Cardiac septum (tissue), 1 donor: ENCODE measurements at regions not wholly inside any gene's neighbourhood (a gene's known extent, or its start where the extent isn't known, plus 50 kb on each side); places are given as distances from the start of the nearest gene placed in this dataset.

Experiments used
- DNase-seq: peaks from one replicate; pipeline ENCODE4 v3.0.0-alpha.2; 2020; ENCODE audit warnings: low spot score
- intact Hi-C: fragments of 100-400 bp; cut with DNase I; formaldehyde crosslinking; loops from one replicate; pipeline ENCODE4 v1.14.0; 2022
- donor health status: DM: no; HTN: no; CAD: no.

DNA sequence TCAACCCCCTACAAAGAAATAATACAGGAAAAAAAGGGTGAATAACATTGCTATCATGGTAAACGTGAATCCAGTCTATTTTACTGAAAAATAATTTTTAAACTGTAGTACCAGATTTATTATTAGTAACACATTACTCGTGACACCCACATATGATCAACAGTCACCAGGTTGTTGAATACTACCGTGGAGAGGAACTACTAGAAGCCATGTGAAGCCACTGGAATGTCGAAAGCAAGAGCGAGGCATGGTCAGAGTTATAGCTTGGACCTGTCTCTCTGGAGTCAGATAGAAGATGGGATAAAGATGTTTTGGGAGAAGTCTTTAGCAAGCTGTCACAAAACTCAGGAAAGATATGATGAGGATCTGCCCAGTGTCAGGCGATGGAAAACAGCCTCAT, 63.2 kb upstream of the EPB41L3 start:
- no peak for DNase-seq
- intact Hi-C loops = no loop called here

DNA sequence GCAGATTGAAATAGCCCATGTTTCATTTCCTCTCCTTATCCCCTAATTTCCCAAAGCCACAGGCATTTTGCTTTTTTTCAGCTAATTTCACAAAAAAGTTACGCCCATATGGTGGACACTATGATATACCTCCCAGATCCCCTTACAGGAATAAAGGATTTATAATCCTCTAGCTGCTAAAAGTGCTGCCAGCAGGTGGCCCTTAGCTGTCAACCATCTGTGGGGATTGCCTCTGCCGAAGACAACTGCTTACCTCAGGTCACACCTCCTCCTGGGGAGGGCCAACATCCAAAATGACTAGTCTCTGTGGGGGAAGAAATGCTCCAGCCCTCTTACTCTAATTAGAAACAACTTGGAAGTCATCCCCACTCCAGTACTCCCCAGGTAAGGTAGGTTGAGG, 61.0 kb upstream of the EPB41L3 start:
- intact Hi-C loops = no loop called here
- no peak for DNase-seq

DNA sequence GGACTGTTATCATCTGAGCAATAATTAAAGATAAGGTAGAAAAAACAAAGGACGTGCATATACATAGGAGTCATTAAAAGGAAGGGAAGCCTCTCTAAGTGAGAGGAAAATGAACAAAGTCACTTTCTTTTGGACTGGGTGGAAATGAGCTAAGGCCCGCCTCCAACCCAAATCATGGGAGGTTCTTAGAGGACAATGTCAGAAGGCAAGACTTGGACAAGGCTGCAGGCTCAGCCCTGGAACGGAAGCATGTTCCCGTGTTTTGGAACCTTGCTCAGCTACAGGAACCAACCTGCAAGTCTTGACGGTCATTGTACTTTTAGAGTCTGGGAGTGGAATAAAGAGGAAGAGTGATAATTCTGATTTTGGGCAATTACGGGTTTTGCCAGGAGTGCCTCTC, 59.4 kb upstream of the EPB41L3 start:
- intact Hi-C loops = no loop called here

GRCh38 chr18:5601188-5601624, 57.4 kb upstream of the EPB41L3 start:
- DNase-seq = no peak
- intact Hi-C loops = no loop called here

More for the DNA sequence above, 59.4 kb upstream of the EPB41L3 start:
- no peak for DNase-seq

DNA sequence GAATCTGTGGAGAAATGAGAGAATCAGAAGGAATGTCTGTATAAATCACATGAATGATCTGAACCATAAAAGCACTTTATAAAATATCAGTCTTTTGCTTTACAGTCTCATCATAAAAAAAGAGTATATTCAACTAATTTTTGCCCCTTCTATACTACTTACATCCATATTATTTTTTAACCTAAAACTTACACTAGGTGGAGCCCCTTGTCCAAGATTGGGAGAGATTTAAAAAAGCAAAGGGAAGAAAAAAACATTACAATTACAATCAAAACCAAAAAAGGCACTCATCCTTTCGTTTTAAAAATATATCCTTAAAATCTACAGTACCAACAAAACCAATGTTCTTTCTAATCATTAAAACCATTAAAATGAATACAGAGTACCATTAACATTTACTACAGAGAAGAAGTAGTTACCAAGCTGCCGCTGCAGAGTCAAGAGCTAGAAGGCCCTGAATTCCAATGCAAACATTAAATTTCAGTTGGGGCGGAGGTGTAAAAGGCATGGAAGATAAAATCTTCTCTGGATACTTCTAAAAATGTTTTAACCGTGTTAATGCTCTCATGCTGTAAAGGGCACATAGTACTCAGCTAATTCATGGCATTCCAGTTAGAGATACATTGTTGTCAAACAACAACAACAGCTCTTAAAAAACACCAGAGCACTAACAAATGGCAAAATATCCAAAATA, 56.7 kb upstream of the EPB41L3 start:
- no peak for DNase-seq
- intact Hi-C loops = no loop called here

DNA sequence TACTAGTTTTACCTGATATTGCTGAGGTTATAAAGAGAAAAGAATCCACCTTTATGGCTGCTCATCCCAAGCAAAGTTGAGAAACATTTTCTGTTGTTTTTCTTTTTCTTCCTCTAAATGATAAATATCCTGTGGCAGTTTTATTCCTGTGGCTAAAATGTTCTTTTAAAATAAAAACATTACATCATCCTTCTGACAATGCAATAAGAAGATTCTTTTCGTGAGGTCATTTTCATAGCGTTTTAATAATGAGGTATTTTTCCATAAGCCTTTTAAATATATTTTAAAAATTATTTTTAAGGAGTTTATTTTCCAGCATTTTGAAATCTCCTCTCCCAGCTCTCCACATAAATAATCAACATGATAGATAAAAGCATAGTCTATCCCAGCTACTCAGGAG, 52.8 kb upstream of the EPB41L3 start:
- intact Hi-C loops = no loop called here
- DNase-seq = no peak
